NCI-H187 treated with DMSO at 0.1 percent for 48 hours (cell line): ENCODE measurements at regions not wholly inside any gene's neighbourhood (a gene's known extent, or its start where the extent isn't known, plus 50 kb on each side); places are given as distances from the start of the nearest gene placed in this dataset.

Experiments used
- DNase-seq: peaks from one replicate; lab custom pipeline; 2025; lab: John Stamatoyannopoulos, UW

DNA sequence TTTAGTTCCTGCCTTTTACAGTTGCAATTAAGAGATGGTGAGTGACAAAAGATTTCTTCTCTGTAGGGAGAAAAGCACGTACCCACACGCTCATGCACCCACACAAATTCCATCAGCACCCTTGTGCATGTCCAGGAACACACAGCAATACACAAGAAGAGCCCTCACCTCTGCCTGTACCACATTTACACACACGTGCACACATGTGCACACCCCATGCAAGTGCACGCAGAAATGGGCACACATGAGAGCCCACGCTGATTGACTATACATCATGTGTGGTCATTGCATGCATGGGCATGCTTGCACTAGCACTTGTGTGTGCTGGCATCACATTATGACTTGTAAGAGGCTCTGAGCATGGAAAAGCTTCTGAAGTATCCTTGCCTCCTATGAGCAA is 70.5 kb downstream of the SERPINA3 start:
- DNase-seq = no peak

GRCh38 chr14:94682061-94682516 is 69.9 kb downstream of the SERPINA3 start:
- no peak for DNase-seq

GRCh38 chr14:94681300-94682060 is 69.3 kb downstream of the SERPINA3 start:
- no peak for DNase-seq

GRCh38 chr14:94680862-94681288 is 68.7 kb downstream of the SERPINA3 start:
- no peak for DNase-seq

DNA sequence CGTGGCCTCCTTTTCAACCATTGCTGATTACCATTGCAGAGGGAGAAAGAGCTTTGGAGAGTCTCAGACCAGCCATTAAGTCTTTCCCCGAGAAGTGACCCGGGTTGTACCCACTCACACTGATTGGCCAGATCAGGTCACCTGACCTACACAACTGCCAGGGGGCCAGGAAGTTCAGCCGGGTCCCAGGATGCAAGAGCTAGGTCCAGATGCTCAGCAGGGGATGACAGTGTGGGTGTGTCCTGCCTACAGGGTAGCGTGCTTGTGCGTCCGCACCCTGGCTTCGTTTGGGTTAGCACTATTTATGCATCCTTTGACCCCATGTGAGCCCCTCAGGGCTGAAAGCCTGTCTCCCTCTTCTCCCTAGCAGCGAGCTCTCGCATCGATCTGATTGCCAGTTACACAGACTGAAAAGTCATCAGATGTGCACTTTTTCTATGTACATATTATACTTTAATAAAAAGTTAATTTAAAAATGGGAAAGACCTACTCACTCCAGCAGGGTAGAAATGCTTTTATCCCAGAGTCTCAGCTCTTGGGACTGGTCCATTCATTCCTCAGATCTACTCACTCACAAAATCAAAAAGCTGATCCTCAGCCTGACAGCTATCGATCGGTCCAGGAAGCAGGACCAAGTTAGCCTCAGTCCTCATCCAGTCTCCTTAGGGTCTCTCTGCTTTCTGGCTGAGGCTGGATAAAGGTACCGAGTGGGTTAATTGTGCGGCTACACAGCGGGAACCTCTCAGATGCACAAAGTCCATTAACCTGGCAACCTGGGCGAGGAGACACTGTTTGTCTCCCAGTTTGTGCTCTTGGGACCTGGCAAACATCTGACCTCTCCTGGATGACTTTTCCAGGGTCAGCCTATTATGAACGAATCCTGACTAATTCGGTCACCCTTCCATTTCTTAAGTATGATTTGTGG is 68.0 kb downstream of the SERPINA3 start:
- DNase-seq = no peak

GRCh38 chr14:94679106-94679810 is 67.1 kb downstream of the SERPINA3 start:
- no peak for DNase-seq

DNA sequence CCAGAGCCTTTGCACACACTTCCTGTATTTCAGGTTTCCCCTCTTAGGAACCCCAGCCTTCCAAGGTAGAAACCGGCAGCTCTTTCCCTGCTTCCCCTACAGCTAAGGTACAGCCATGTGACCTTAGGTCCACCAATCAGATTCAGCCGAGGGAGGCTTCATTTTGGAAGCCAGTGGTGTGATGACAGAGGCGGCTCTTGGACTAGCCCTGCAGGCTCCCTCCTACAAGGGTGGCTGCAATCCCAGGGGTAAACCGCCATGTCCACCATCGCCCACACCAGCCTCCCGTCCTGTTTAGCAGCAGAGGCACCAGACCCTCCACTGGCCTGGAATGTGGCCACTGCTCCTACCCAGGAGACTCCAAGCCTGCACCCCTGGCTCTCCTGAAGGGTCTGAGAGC is 65.6 kb downstream of the SERPINA3 start:
- no peak for DNase-seq

DNA sequence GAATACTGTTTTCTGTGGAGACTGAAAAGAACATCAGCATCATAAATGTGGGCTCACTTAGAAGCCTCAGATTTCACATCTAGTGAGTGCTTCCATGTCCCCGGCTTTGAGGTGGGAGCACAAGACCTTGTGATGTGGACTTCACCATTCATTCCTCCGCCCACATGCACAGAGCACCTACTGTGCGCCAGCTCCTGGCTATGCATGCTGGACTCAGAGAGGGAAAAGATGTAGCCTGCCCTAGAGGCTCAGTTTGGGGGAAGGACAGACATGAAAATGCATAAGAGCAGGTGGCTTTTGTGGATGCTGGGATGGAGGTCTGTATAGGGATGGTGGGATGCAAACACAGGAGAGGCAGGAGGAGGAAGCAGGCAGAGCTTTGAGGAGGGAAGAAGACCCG is 65.0 kb downstream of the SERPINA3 start:
- DNase-seq = no peak

DNA sequence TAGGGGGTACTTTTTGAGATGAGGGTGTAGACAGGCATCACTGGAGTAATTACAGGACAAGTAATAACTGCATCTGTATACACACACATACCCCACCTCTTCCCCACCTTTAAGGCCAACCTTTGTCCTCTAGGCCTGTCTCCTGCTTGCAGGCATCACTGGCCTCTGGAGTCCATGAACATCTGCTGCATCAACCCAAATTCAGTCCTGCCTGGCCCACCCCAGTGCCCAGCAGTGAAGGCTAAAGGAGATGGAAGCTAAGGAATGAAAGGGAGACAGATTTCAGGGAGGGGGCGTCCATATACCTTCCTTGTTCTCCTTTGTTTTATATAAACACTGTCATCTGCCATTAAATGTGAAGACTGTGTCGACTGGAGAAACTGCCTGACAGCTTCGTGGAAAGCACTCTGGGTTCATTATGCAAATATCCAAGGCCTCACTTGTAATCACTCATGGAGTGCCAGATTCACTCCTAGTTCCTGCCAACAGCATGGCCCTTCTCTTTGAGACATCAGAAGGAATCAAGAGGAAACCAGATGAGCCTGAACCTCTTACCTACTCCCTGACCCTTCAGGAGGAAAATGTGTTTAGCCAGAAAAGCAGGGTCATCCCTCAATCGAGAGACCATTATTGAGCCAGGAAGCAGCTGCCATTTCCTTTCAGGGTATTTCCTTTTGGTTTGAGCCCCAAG is 64.4 kb downstream of the SERPINA3 start:
- DNase-seq = no peak

DNA sequence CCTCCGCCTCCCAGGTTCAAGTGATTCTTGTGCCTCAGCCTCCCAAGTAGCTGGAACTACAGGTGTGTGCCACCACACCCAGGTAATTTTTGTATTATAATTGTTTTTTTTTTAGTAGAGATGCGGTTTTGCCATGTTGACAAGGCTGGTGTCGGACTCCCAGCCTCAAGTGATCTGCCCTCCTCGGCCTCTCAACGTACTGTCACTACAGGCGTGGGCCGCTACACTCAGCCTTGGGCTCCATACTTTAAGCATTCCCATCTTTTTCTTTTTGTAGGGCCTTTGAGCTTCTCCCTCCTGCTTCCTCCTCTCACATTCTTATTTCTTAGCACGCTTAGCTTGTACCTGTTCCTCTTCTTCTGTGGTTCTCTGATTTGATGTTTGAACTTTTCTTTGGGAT is 62.8 kb downstream of the SERPINA3 start:
- no peak for DNase-seq

DNA sequence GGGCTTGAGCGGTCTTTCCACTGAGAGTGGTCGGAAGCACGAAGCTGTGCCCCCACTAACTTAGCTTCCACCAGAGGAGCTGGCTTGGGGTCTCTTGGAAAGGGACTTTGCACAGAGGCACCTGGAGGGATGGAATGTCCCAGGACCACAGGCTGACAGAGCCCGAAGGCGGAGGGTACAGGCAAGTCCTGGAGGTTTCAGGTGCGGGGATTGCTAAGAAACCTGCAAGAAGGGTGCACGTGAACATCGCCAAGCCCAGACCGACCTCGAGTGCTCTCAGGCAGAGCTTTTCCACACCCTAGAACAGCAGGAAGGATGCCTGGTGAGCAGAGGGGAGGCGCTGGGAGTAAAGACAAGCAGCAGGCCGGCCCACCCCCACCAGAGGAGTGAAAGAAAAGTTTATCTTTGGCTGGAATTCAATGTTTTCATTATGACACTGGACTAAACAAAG is 61.6 kb downstream of the SERPINA3 start:
- DNase-seq = no peak
